Activated CD4-positive, alpha-beta T cell treated with anti-CD3 and anti-CD28 coated beads, Interleukin-2, amount 50 U/mL, for 1 hour (primary cell): ENCODE measurements at regions not wholly inside any gene's neighbourhood (a gene's known extent, or its start where the extent isn't known, plus 50 kb on each side); places are given as distances from the start of the nearest gene placed in this dataset.
"Not testable (repeated sequence)": the region's sequence is repeated elsewhere in the genome, so short reads cannot be mapped to it uniquely, and the experiment has no call there.

Experiments
- DNase-seq: peaks from one replicate; pipeline ENCODE4 v3.0.0-alpha.2; 2020

GRCh38 chr11:123378096-123378495 is 52.0 kb upstream of the GRAMD1B start:
- DNase-seq: no peak

GRCh38 chr11:123377355-123377754 is 52.7 kb upstream of the GRAMD1B start:
- no peak for DNase-seq

GRCh38 chr11:123375832-123376231 is 54.2 kb upstream of the GRAMD1B start:
- no peak for DNase-seq

GRCh38 chr11:123374622-123374968 is 55.5 kb upstream of the GRAMD1B start:
- no peak for DNase-seq

DNA sequence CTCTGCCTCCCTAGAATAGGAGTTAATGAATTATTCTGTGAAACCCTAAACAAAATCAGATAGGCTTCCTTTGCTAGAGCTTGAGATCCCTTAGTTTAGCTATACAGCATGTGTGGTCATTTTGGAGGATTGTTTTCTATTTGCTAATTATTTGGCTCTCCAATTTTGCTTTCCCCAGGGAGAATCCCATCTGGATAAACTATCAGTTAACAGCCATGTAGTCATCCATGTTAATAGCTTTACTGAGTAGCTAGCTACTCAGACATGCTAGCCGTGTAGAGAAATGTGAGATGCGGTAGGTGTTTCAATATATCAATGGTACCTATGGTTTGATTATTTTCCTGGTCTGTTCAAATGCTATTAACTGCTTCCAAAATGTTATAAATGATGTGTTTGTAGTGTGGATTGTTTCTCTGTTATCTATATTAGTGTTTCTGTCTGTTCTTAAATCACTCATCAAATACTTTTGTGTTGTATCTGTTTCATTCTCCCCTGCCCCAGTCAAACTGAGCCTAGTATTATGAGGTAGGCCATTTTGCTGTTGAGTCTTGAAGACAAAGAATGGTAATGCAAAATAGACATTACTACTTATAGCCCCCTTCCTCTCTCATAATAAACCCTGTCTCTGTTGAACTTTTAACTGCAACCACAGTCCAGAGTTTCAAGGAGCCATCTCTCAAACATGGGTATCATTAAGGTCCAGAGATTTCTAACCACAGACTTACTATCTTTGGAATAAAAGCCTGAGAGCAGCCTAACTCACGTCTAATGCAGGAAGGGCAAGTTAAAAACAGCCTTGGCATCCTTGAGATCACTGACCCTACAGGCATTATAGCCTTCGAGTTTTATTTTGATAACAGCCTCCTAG is 56.1 kb upstream of the GRAMD1B start:
- no peak for DNase-seq

DNA sequence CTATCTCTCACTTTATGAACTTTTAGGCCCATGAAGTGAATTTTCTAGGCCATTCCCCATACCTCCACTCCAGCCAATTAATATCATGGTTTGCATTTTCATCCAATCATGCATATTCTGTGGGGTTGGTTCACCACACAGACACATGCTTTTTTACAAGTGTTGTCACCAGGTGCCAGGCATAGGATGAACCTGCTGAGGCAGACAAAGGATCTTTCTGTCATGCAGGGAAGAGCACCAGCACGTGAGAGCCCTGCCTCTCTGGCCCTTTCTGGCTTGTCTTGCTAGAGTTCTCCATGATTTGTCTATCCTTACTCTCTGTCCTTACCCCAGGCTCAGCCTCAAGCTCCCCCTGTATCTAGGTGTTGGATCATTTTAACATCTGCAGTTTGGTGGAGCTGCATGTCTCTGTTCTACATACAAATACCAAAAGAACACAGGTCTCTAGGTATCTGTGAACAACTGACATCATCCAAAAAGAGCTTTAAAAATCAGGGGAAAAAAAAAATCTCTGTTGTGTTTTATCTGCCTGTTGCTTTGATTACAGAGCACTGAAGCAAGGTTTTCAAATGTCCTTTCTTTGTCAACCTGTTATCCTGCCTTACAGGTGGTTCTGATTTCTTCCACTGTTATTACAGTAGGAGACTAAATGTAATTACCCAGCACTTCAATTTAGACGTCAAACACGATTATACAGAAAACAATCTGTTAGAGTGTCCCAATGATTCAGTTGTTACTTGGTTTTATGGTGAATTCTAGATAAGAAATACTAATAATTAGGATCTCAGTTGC is 58.4 kb upstream of the GRAMD1B start:
- no peak for DNase-seq

DNA sequence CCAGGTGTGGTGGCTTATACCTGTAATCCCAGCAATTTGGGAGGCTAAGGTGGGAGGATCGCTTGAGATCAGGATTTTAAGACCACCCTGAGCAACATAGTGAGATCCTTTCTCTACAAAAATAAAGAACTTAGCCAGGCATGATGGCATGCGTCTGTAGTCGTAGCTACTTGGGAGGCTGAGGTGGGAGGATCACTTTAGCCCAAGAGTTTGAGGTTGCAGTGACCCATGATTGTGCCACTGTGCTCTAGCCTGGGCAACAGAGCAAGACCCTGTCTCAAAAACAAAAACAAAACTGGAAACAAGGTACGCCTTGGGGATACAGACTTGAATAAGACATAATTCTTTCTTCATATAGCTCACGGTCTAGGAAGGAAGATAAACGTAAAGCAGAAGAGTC is 63.1 kb upstream of the GRAMD1B start:
- DNase-seq: no peak

DNA sequence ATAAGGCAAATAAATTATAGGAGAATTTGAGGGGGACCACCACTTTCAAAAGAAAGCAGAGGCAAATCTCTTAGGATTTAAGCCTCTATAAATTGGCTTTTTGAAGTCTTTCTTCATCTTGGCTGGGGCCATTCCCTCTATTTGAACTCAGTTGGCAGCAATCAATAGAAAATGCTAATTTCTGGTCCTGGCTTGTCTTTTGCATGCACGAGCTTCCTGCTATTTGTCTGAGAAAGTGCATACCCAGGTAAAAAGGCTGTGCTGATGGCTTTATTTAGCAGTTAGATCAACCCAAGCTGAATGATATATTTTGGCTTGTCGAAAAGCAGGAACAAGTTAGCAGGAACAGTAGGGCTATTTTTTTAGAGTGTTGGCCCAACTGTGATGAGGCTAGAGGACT is 64.1 kb upstream of the GRAMD1B start:
- no peak for DNase-seq

GRCh38 chr11:123364080-123364479 is 66.0 kb upstream of the GRAMD1B start:
- no peak for DNase-seq

DNA sequence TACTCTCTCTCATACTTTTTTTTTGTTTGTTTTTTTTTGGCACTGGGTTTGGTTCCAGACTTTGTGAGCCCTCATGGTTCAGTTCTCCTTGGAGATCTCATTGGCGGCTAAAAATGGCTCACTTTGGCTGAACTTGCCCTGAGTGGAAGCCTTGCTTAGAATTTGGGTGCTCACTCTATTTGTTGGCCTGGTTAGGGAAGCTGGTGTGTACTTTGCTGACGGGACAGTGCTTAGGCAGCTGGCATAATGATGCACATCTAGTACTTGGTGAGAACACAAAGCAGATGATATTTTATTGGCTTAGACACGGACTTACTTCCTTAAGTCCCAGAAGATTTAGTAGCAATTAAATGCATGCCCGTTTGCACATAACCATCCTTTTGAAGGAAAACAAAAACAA is 66.5 kb upstream of the GRAMD1B start:
- DNase-seq: no peak

- DNase-seq: no peak
Measured at GRCh38 chr11:123362941-123363340, 67.1 kb upstream of the GRAMD1B start.

DNA sequence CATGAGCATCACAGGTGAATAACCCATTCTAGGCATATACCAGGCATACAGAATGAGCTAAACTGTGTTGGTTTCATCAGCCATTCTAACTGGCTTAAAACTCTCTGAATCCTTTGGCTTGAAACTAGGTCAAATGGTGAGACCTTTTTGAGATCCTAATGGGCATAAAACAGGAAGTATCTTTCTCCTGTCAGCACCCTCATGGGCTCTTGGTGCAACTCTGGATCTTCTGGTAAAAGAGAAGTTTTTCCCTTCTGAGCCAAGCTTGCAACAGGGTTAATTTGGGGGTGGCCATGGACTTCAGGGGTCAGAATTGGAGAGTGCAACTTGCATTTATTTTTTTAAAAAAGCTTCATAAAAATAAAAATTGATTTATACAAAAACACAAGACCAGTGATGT is 67.9 kb upstream of the GRAMD1B start:
- no peak for DNase-seq

- no peak for DNase-seq
Measured at GRCh38 chr11:123361110-123361509, 69.0 kb upstream of the GRAMD1B start.

GRCh38 chr11:123360267-123360936 is 69.7 kb upstream of the GRAMD1B start:
- DNase-seq: no peak

- peak; percentile 11 for DNase-seq
Measured at GRCh38 chr11:123357990-123358827, 71.9 kb upstream of the GRAMD1B start.

DNA sequence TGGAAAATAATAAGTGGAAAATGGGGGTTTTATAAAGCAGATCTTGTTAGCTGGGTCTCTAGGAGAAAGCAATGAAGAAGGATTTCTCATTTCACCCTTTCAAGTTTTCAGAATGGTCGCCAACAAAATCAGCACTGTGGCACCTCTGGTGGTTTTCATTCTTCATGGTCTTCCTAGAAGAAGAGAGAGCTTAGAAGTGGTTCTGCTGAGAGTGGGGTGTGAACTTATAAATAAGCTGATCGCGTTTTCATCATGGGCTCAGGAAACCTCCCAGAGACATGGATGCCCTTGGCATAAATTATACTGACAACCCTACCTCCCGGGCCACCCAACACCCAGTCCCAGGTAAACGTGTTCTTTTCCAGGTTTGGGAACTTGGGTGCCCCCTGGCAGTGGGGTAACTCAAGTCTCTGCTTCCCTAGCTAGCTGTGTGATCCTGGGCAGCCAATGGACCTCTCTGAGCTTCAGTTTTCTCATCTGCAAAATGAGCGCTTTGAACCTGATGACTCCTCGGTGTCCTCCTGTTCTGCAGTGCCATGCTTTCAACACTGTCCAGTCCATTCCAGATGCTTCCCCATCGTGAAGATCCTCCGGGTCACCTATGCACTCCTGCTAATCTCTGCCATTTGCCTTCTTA is 72.6 kb upstream of the GRAMD1B start:
- DNase-seq: no peak

DNA sequence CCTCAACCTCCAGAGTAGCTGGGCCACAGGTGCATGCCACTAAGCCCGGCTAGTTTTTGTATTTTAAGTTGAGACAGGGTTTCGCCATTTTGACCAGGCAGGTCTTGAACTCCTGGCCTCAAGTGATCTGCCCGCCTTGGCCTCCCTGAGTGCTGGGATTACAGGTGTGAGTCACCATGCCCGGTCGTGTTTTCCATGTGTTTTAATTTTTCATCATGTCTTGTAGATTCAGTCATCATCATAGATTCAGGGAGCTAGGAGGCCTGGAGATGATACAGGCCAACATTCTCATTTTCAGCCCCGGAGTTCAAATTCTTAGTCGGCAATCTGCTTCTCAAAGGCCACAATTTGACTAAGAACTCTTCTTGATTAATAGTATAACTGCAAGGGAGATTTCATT is 73.5 kb upstream of the GRAMD1B start:
- DNase-seq: no peak

GRCh38 chr11:123354371-123354975 is 75.6 kb upstream of the GRAMD1B start:
- no peak for DNase-seq

DNA sequence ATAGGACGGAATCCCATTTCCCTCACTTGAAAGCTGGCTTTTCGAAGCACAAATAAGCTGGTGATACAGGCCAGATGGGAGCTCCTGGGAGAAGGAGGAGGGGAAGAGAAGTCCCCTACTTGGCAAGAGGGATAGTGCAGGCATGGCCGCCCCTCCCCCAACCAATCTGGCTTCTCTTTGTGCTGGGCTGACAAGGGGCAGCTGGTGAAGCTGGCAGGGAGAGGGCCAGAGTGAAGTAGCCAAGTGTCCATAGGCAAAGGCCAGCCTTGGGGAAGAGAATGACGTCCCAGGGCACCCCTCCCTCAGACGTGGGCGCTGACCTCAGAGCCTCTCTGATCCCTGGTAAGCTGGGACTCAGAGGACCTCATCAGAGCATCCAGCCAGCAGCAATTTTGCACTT is 78.7 kb upstream of the GRAMD1B start:
- no peak for DNase-seq

- no peak for DNase-seq
Measured at GRCh38 chr11:123349382-123349781, 80.7 kb upstream of the GRAMD1B start.

DNA sequence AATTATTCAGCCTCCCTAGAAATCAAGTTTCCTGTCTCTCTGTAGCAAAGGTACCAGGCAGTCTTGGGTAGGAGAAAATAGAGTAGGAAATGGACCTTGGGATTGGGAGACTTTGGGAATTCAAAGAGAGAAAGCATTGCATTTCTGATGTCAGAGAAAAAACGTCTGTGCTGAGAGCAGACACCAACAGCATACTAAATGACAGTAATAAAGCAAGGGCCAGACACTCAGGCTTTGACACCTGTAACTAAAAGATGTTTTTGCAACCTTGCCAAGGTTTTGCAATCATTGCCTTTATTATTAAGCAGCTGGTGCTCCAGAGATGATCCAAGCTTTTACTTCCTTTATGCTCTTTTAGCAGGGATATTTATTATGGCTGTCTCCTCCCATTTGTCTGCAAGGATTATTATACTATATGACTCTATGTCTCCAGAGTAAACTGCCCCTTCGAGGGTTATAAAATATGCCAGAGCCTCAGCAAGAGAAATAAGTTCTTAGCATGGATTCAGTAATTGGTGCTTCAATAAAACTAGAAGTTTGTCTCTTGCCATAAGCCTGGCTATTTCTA is 85.2 kb upstream of the GRAMD1B start:
- DNase-seq: no peak

DNA sequence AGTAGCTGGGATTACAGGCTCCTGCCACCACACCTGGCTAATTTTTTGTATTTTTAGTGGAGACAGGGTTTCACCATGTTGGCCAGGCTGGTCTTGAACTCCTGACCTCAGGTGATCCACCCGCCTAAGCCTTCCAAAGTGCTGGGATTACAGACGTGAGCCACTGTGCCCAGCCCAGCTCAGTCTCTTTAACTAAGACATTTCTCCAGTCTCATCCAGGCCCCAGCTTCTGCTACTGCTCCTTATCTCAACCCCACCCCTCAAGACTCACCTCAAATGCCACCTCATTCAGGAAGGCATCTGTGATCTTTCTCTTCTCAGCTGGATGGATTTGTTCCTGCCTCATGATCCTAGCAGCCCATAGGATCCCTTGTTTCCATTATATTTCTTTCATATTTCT is 85.9 kb upstream of the GRAMD1B start:
- DNase-seq: not testable (repeated sequence)
